ENCODE measurements at regions not wholly inside any gene's neighbourhood (a gene's known extent, or its start where the extent isn't known, plus 50 kb on each side); places are given as distances from the start of the nearest gene placed in this dataset.

DNA sequence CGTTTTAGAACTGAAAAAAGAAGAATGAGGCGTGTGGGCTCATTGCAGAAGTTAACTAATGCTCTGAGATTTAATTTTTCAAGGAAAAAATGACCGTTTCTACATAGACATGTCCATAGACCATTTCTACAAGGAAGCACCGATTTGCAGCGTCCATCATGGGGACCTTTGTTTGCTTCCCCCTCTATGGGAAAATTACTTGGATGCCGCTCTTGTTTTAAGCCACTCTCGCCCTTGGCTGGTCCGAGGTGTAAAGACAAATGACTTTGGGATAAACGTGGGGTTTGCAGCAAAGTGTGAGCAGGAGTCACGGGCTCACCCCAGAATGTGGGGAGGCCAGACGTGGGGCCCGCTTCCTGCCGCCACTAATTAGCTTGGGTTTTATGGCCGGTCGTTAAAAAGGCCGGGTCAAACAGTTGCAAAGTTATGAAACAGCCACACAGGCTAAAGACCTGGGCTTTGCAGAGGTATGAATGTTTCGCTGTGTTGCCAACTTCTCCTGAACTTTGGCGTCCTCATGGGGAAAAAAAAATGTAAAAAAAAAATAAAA lies 235.9 kb downstream of the SHOX start:
- TF ChIP-seq POLR2A (IDR thresholded peaks at IDR 0.05) = no peak
- TF ChIP-seq, protein P1, sequence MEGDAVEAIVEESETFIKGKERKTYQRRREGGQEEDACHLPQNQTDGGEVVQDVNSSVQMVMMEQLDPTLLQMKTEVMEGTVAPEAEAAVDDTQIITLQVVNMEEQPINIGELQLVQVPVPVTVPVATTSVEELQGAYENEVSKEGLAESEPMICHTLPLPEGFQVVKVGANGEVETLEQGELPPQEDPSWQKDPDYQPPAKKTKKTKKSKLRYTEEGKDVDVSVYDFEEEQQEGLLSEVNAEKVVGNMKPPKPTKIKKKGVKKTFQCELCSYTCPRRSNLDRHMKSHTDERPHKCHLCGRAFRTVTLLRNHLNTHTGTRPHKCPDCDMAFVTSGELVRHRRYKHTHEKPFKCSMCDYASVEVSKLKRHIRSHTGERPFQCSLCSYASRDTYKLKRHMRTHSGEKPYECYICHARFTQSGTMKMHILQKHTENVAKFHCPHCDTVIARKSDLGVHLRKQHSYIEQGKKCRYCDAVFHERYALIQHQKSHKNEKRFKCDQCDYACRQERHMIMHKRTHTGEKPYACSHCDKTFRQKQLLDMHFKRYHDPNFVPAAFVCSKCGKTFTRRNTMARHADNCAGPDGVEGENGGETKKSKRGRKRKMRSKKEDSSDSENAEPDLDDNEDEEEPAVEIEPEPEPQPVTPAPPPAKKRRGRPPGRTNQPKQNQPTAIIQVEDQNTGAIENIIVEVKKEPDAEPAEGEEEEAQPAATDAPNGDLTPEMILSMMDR (IDR thresholded peaks at IDR 0.05) = no peak
- no peak for TF ChIP-seq EP300 (IDR thresholded peaks at IDR 0.05; ENCODE audit: low read depth)
